HG03575 (cell line): ENCODE measurements at regions not wholly inside any gene's neighbourhood (a gene's known extent, or its start where the extent isn't known, plus 50 kb on each side); places are given as distances from the start of the nearest gene placed in this dataset.

ENCODE experiments used
- ATAC-seq: cut with Tn5 transposase; IDR thresholded peaks from one replicate; pipeline ENCODE4 v1.9.1; 2021; ENCODE audit not compliant: unreplicated experiment, insufficient number of reproducible peaks, low FRiP score; ENCODE audit errors: extremely low read depth

- ATAC-seq = no peak
These were observed 450.6 kb downstream of the SH2D1A start for GRCh38 chrX:124796989-124797388.

- no peak for ATAC-seq
These were observed 458.6 kb downstream of the SH2D1A start for GRCh38 chrX:124804962-124805361.

- ATAC-seq = no peak
These were observed 459.1 kb downstream of the SH2D1A start for GRCh38 chrX:124805486-124805885.

- no peak for ATAC-seq
These were observed 467.7 kb downstream of the SH2D1A start for GRCh38 chrX:124814106-124814505.

- ATAC-seq = no peak
These were observed 471.7 kb downstream of the SH2D1A start for GRCh38 chrX:124818033-124818432.

- ATAC-seq = no peak
These were observed 472.4 kb downstream of the SH2D1A start for GRCh38 chrX:124818764-124819163.

- ATAC-seq = no peak
These were observed 474.4 kb downstream of the SH2D1A start for GRCh38 chrX:124820738-124821137.

GRCh38 chrX:124827258-124827845 lies 481.0 kb downstream of the SH2D1A start:
- ATAC-seq = no peak

- ATAC-seq = no peak
These were observed 483.6 kb downstream of the SH2D1A start for GRCh38 chrX:124829930-124830329.

- no peak for ATAC-seq
These were observed 482.9 kb upstream of the TEX13C start for GRCh38 chrX:124836786-124837185.

- ATAC-seq = no peak
These were observed 477.5 kb upstream of the TEX13C start for GRCh38 chrX:124842205-124842604.

- ATAC-seq = no peak
These were observed 458.9 kb upstream of the TEX13C start for GRCh38 chrX:124860736-124861135.

GRCh38 chrX:124862301-124862700 lies 457.4 kb upstream of the TEX13C start:
- no peak for ATAC-seq

GRCh38 chrX:124863303-124863702 lies 456.4 kb upstream of the TEX13C start:
- ATAC-seq = no peak

GRCh38 chrX:124887572-124887971 lies 432.1 kb upstream of the TEX13C start:
- ATAC-seq = no peak

- ATAC-seq = no peak
These were observed 423.7 kb upstream of the TEX13C start for GRCh38 chrX:124895947-124896346.

- no peak for ATAC-seq
These were observed 416.7 kb upstream of the TEX13C start for GRCh38 chrX:124902953-124903352.

- ATAC-seq = no peak
These were observed 409.1 kb upstream of the TEX13C start for GRCh38 chrX:124910611-124911010.

GRCh38 chrX:124917011-124917410 lies 402.7 kb upstream of the TEX13C start:
- ATAC-seq = no peak

- no peak for ATAC-seq
These were observed 394.0 kb upstream of the TEX13C start for GRCh38 chrX:124925681-124926080.

- no peak for ATAC-seq
These were observed 388.4 kb upstream of the TEX13C start for GRCh38 chrX:124931241-124931640.
